NCI-H2081 (cell line): ENCODE measurements at regions not wholly inside any gene's neighbourhood (a gene's known extent, or its start where the extent isn't known, plus 50 kb on each side); places are given as distances from the start of the nearest gene placed in this dataset.

Experiments
- DNase-seq, 2 experiments: peaks; one replicate each; lab custom pipeline; 2025; lab: John Stamatoyannopoulos, UW

- no peak for DNase-seq
Measured at GRCh38 chr16:50996166-50996829, 154.8 kb downstream of the SALL1 start.

GRCh38 chr16:50994995-50995394 is 156.1 kb downstream of the SALL1 start:
- no peak for DNase-seq

GRCh38 chr16:50992350-50993032 is 158.6 kb downstream of the SALL1 start:
- DNase-seq, result no peak

- no peak for DNase-seq
Measured at GRCh38 chr16:50991436-50991835, 159.6 kb downstream of the SALL1 start.

GRCh38 chr16:50991006-50991405 is 160.1 kb downstream of the SALL1 start:
- no peak for DNase-seq

GRCh38 chr16:50989047-50989446 is 162.0 kb downstream of the SALL1 start:
- no peak for DNase-seq

GRCh38 chr16:50988441-50988840 is 162.6 kb downstream of the SALL1 start:
- DNase-seq, result peak in 1 of 2 experiments; percentile 10

- no peak for DNase-seq
Measured at GRCh38 chr16:50986453-50986852, 164.6 kb downstream of the SALL1 start.

GRCh38 chr16:50985733-50986132 is 165.3 kb downstream of the SALL1 start:
- no peak for DNase-seq

GRCh38 chr16:50984688-50985087 is 166.4 kb downstream of the SALL1 start:
- DNase-seq, result no peak

GRCh38 chr16:50982808-50983207 is 168.3 kb downstream of the SALL1 start:
- DNase-seq, result no peak

GRCh38 chr16:50981951-50982350 is 169.1 kb downstream of the SALL1 start:
- no peak for DNase-seq

GRCh38 chr16:50980666-50981065 is 170.4 kb downstream of the SALL1 start:
- no peak for DNase-seq

- no peak for DNase-seq
Measured at GRCh38 chr16:50979806-50980620, 171.1 kb downstream of the SALL1 start.

GRCh38 chr16:50977138-50977537 is 173.9 kb downstream of the SALL1 start:
- DNase-seq, result no peak

GRCh38 chr16:50974438-50975036 is 176.5 kb downstream of the SALL1 start:
- no peak for DNase-seq

- DNase-seq, result no peak
Measured at GRCh38 chr16:50972876-50973275, 178.2 kb downstream of the SALL1 start.

- DNase-seq, result no peak
Measured at GRCh38 chr16:50970281-50970680, 180.8 kb downstream of the SALL1 start.

- no peak for DNase-seq
Measured at GRCh38 chr16:50967827-50968612, 183.1 kb downstream of the SALL1 start.

GRCh38 chr16:50964491-50964890 is 186.6 kb downstream of the SALL1 start:
- DNase-seq, result no peak

GRCh38 chr16:50961952-50962351 is 189.1 kb downstream of the SALL1 start:
- no peak for DNase-seq
